OCI-LY7 (cell line): ENCODE measurements at regions not wholly inside any gene's neighbourhood (a gene's known extent, or its start where the extent isn't known, plus 50 kb on each side); places are given as distances from the start of the nearest gene placed in this dataset.

Experiments used
- CTCF ChIP-seq: fragments of 200-600 bp; sonication (generic); conservative IDR thresholded peaks from 2 replicates; pipeline ENCODE4 v1.5.1; 2014; ENCODE audit warnings: mild to moderate bottlenecking, antibody characterized with exemption, low read length, moderate library complexity, mixed read lengths
- EZH2phosphoT487 ChIP-seq: fragments of 200-600 bp; sonication (generic); IDR thresholded peaks from 2 replicates; pipeline ENCODE4 v1.6.1; 2018; ENCODE audit warnings: low read depth, borderline replicate concordance, mild to moderate bottlenecking, mixed run types, antibody characterized with exemption, low read length, moderate library complexity, mixed read lengths

GRCh38 chr12:90855534-90855933 is 99.4 kb downstream of the CCER1 start:
- TF ChIP-seq CTCF (no peak), EZH2phosphoT487 (no peak)
